Muscle layer of colon (tissue), 2 donors: ENCODE measurements at regions not wholly inside any gene's neighbourhood (a gene's known extent, or its start where the extent isn't known, plus 50 kb on each side); places are given as distances from the start of the nearest gene placed in this dataset.

ENCODE experiments used
- H3K27ac ChIP-seq: one replicate; pipeline ENCODE4 v1.7.0; 2013; ENCODE audit warnings: low read depth, mild to moderate bottlenecking, low read length, moderate library complexity
- H3K27me3 ChIP-seq, 2 donors: one replicate each; pipeline ENCODE4 v1.7.0; 2013; ENCODE audit warnings: low read length in 2 of 2, mild to moderate bottlenecking in 2 of 2; ENCODE audit not compliant: insufficient read depth in 2 of 2, control insufficient read depth in 1 of 2
- H3K36me3 ChIP-seq: one replicate; pipeline ENCODE4 v1.7.0; 2013; ENCODE audit warnings: mild to moderate bottlenecking, low read length; ENCODE audit not compliant: insufficient read depth
- H3K4me1 ChIP-seq: one replicate; pipeline ENCODE4 v1.7.0; 2013; ENCODE audit warnings: mild to moderate bottlenecking, low read length; ENCODE audit not compliant: insufficient read depth
- H3K4me3 ChIP-seq, 2 donors: one replicate each; pipeline ENCODE4 v1.7.0; 2013; ENCODE audit warnings: low read length in 2 of 2, low read depth in 1 of 2, mild to moderate bottlenecking in 1 of 2, moderate library complexity in 1 of 2
- H3K9ac ChIP-seq: one replicate; pipeline ENCODE4 v1.7.0; 2013; ENCODE audit warnings: low read length
- H3K9me3 ChIP-seq: one replicate; pipeline ENCODE4 v1.7.0; 2013; ENCODE audit warnings: mild to moderate bottlenecking, low read length
- donor health status: abdominal sarcoma.
- donor health status: Adenocarcinoma of cecum.

DNA sequence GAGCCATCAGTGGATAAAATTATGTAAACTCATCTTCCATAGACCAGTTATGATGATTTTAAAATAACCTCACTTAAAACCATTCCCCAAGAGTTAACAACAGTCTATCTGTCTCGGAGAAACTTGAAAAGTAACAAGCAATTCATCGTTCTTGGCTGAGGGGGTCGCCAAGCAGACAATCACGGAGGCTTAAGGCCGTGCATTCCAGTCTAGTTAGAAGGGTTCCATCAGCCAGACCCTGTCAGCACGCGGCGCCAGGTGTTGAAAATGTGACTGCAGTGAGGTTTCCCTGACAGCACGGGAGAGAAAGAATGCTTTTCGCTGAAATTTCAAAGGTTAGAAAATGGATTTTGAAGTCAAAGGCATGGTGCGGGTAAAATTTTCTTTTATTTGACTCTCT lies 1025.0 kb upstream of the CELF2 start:
- Histone ChIP-seq H3K9me3 (no peaks in the 10 kb centered on the region), H3K27me3 (no peaks in the 10 kb centered on the region), H3K4me1 (no peaks in the 10 kb centered on the region), H3K9ac (no peak overlapping the region), H3K4me3 (no peak overlapping the region), H3K27ac (no peak overlapping the region), H3K36me3 (no peaks in the 10 kb centered on the region)

DNA sequence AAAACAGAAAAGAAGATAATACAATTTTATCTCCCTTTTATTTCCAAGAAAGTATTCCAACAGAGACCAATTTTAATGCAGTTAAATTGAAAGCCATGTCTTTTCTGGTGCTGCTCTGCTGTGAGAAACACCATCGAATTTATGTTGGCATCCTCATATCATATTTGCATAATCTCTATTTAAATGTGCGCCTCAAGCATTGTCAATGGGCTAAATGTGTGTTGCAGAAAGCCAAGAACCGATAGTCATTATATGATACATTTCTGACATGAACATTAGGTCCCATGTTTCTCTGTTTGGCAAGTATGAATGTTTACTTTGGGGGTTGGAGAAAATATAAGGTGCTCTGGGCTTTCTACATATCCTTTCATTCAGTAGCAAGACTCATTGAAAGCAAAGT lies 1023.5 kb upstream of the CELF2 start:
- H3K4me3 ChIP-seq, result no peak overlapping the region
- no peak overlapping the region for H3K9ac ChIP-seq
- H3K36me3 ChIP-seq, result no peaks in the 10 kb centered on the region
- no peak overlapping the region for H3K27ac ChIP-seq
- H3K27me3 ChIP-seq, result no peaks in the 10 kb centered on the region
- H3K4me1 ChIP-seq, result no peaks in the 10 kb centered on the region
- H3K9me3 ChIP-seq, result no peaks in the 10 kb centered on the region

DNA sequence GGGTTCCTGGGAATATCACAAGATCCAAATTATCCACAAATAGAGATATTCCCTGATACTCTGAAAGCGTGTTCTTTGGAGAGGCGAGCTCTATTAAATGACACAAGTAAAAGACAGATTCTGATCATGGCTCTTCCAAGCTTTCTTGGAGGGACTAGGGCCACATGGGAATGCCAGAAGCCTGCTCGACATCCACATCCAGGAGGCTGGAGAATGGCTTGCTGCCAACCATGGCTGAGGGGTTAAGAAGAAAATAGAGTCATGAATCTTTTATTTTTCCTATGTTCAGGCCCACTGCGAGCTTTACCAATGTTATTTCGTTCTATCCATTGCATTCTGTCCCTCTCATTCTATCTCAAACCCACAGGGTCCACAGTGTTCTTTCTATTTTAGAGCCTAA lies 1018.0 kb upstream of the CELF2 start:
- Histone ChIP-seq H3K9ac (no peak overlapping the region), H3K9me3 (no peaks in the 10 kb centered on the region), H3K4me3 (no peak overlapping the region), H3K4me1 (no peaks in the 10 kb centered on the region), H3K27me3 (no peaks in the 10 kb centered on the region), H3K36me3 (no peaks in the 10 kb centered on the region), H3K27ac (no peak overlapping the region)

DNA sequence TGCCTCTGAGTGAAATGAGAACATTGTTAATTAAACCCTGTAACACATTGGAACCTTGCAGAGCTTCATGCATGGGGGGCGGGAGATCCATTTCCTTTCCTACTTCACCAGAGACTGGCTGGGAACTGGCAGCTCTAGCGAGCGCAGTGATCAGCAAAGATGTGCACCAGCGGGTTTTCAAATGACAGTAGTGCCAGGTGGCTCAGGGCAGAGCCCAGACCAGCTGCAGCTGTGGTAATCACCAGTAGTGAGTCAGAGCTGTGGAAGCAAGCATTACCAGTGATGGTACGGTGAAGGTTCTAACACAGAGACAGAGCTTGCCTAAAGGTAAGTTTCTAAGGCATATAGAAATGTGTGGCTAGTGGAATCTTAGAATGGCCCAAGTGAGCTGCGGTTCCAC lies 1009.7 kb upstream of the CELF2 start:
- no peak overlapping the region for H3K9ac ChIP-seq
- H3K4me3 ChIP-seq, result no peak overlapping the region
- no peaks in the 10 kb centered on the region for H3K9me3 ChIP-seq
- no peaks in the 10 kb centered on the region for H3K27me3 ChIP-seq
- H3K27ac ChIP-seq, result no peak overlapping the region
- no peaks in the 10 kb centered on the region for H3K4me1 ChIP-seq
- H3K36me3 ChIP-seq, result no peaks in the 10 kb centered on the region

DNA sequence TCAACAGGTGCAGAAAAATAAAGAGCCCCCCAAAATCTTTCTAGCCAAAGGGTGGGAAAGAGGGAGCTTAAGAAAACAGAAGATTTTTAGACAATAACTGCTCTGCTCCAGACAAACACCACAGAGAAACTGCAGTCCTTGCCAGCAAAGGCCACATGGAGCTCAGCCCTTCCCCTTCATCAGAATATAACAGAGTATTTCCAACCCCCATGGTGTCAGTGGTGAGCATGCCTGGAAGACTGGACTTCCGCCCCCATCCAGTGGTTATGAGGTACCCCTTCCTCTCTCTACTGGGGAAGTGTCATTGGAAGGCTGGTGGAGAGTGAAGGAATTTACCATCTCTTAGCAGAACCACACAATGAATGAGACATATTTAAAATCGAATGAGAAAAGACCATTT lies 1007.3 kb upstream of the CELF2 start:
- no peak overlapping the region for H3K27ac ChIP-seq
- no peaks in the 10 kb centered on the region for H3K9me3 ChIP-seq
- H3K4me1 ChIP-seq, result no peaks in the 10 kb centered on the region
- H3K36me3 ChIP-seq, result no peaks in the 10 kb centered on the region
- H3K9ac ChIP-seq, result no peak overlapping the region
- H3K4me3 ChIP-seq, result no peak overlapping the region
- no peaks in the 10 kb centered on the region for H3K27me3 ChIP-seq

DNA sequence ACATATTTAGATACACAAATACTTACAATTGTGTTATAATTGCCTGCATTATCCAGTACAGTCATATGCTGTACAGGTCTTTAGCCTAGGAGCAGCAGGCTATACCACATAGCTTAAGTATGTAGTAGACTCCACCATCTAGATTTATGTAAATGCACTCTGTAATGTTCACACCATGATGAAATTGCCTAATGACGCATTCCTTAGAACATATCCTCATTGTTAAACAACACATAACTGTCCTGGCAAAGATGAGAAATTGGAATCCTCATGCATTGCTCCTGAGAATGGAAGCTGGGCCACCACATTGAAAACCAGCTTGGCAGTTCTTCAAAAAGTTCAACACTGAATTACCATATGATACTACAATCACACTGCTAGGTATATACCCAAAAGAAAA lies 1002.8 kb upstream of the CELF2 start:
- Histone ChIP-seq H3K27ac (no peak overlapping the region), H3K36me3 (no peaks in the 10 kb centered on the region), H3K9me3 (no peaks in the 10 kb centered on the region), H3K9ac (no peak overlapping the region), H3K4me1 (no peaks in the 10 kb centered on the region), H3K27me3 (no peaks in the 10 kb centered on the region), H3K4me3 (no peak overlapping the region)

DNA sequence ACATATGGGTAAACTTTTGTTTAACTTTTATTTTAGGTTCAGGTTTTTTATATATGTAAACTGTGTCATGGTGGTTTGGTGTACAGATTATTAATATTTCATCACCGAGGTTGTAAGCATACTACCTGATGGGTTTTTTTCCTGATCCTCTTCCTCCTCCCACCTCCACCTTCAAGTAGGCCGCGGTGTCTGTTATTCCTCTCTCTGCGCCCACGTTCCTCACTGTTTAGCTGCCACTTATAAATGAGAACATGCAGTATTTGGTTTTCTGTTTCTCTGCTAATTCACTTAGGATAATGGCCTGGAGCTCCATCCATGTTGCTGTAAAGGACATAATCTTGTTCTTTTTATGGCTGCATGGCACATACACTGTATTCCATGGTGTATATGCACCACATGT lies 1000.0 kb upstream of the CELF2 start:
- H3K27me3 ChIP-seq, result no peaks in the 10 kb centered on the region
- H3K4me3 ChIP-seq, result no peak overlapping the region
- H3K9me3 ChIP-seq, result no peaks in the 10 kb centered on the region
- H3K9ac ChIP-seq, result no peak overlapping the region
- H3K36me3 ChIP-seq, result no peaks in the 10 kb centered on the region
- no peaks in the 10 kb centered on the region for H3K4me1 ChIP-seq
- no peak overlapping the region for H3K27ac ChIP-seq

DNA sequence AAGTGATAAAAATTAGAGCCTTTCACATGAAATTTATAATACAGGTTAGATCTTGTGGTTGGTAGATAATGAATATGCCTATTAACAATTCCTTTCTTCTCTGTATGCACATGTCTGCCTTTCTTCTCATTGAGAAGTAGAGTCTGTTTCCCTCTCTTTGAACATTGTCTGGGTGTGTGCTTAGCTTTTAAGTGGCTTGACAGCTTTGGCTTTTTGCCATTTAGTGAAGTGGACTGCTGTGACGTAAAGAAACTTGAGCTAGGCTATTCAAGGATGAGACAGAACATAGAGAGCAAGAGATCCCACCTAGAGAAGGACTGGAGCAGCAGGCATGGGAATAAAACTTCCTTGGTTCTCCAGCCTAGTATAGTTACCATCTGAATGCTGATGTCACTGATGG lies 996.7 kb upstream of the CELF2 start:
- Histone ChIP-seq H3K9ac (no peak overlapping the region), H3K4me1 (no peaks in the 10 kb centered on the region), H3K27ac (no peak overlapping the region), H3K4me3 (no peak overlapping the region), H3K36me3 (no peaks in the 10 kb centered on the region), H3K27me3 (no peaks in the 10 kb centered on the region), H3K9me3 (no peaks in the 10 kb centered on the region)

DNA sequence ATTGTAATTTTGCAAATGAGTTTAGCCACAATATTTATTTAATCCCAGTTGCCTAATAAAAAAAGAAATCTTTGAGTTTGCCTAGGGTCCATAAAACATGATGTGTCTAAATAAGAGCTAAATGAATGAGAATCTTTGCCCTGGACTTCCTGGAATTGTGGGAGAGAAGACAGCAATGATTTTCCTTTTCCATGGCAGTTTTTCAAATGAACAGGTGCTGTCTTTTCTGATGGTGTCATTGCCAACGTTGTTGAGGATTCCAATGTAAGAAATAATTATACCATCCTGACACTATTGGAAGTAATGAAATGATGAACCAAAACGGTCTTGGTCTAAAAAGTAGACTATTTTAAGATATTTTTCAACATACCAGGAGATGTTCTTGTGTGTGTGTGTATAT lies 984.7 kb upstream of the CELF2 start:
- no peaks in the 10 kb centered on the region for H3K36me3 ChIP-seq
- H3K9ac ChIP-seq, result no peak overlapping the region
- H3K4me1 ChIP-seq, result no peaks in the 10 kb centered on the region
- H3K4me3 ChIP-seq, result no peak overlapping the region
- H3K9me3 ChIP-seq, result no peaks in the 10 kb centered on the region
- H3K27me3 ChIP-seq, result no peaks in the 10 kb centered on the region
- H3K27ac ChIP-seq, result no peak overlapping the region

DNA sequence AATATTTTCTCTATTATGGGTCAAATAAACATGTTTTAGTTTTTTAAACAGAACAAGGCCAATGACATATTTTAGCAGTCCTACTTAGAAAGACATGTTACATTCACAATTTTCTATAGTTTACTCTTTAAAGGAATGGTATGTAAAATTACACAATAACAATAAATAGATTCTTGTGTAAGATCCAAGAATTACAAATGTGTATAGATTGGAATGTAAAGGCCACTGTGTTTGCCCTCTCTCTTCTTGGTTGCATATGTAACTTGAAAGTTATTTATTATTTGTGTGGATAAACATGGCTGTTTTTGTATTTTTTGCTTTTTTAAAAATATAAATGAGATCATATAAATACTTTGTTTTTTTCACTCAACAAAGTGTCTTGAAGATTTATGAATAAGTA lies 979.3 kb upstream of the CELF2 start:
- H3K4me1 ChIP-seq, result no peaks in the 10 kb centered on the region
- no peak overlapping the region for H3K4me3 ChIP-seq
- H3K36me3 ChIP-seq, result no peaks in the 10 kb centered on the region
- H3K9ac ChIP-seq, result no peak overlapping the region
- no peak overlapping the region for H3K27ac ChIP-seq
- no peaks in the 10 kb centered on the region for H3K27me3 ChIP-seq
- no peaks in the 10 kb centered on the region for H3K9me3 ChIP-seq

DNA sequence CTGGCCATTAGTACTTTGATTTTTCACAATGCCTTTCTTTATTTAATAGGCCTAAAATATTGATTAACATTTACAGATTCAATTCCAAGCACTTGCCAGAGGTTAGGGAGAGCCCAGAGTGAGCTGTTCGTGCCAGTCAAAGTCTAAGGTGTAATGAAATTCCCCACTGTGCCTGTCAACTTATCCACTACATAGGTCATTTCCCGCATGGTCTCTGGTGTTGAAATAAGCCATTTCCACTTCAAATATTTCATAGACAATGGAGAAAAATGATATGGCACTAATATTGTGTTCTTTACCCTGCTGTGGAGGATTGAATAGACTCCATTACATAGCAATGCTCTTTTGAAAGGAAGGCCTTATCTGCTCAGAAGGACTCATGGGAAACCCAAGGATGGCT lies 978.1 kb upstream of the CELF2 start:
- Histone ChIP-seq H3K27me3 (no peaks in the 10 kb centered on the region), H3K4me1 (no peaks in the 10 kb centered on the region), H3K9me3 (no peaks in the 10 kb centered on the region), H3K36me3 (no peaks in the 10 kb centered on the region), H3K4me3 (no peak overlapping the region), H3K9ac (no peak overlapping the region), H3K27ac (no peak overlapping the region)

DNA sequence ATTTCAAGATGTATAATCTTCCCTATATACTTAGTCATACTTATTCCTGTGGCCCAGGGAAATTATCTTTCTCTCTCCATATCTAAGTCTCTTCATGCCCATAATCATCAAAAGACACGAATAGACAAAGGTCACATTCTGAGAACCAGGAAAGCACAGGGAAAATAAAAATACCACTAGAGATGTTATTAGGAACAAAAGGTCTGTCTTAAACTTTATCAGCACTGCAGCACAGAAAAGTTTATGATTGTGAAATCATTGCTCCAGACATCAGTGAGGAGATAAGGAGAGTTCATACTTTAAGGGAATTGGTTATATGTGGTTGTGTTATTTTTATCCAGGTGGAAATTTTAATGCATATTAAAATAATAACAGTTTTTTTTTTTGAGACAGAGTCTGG lies 974.6 kb upstream of the CELF2 start:
- no peaks in the 10 kb centered on the region for H3K9me3 ChIP-seq
- H3K4me3 ChIP-seq, result no peak overlapping the region
- no peak overlapping the region for H3K27ac ChIP-seq
- H3K36me3 ChIP-seq, result no peaks in the 10 kb centered on the region
- no peak overlapping the region for H3K9ac ChIP-seq
- no peaks in the 10 kb centered on the region for H3K4me1 ChIP-seq
- no peaks in the 10 kb centered on the region for H3K27me3 ChIP-seq
